ENCODE measurements at regions not wholly inside any gene's neighbourhood (a gene's known extent, or its start where the extent isn't known, plus 50 kb on each side); places are given as distances from the start of the nearest gene placed in this dataset.

- TF ChIP-seq CTCF (IDR thresholded peaks at IDR 0.05) (no peak), POLR2AphosphoS5 (IDR thresholded peaks at IDR 0.05; ENCODE audit: low read depth, low read length) (no peak), TCF7L2 (IDR thresholded peaks at IDR 0.05; ENCODE audit: low read depth, low read length) (no peak)
- TF ChIP-seq, protein P1, sequence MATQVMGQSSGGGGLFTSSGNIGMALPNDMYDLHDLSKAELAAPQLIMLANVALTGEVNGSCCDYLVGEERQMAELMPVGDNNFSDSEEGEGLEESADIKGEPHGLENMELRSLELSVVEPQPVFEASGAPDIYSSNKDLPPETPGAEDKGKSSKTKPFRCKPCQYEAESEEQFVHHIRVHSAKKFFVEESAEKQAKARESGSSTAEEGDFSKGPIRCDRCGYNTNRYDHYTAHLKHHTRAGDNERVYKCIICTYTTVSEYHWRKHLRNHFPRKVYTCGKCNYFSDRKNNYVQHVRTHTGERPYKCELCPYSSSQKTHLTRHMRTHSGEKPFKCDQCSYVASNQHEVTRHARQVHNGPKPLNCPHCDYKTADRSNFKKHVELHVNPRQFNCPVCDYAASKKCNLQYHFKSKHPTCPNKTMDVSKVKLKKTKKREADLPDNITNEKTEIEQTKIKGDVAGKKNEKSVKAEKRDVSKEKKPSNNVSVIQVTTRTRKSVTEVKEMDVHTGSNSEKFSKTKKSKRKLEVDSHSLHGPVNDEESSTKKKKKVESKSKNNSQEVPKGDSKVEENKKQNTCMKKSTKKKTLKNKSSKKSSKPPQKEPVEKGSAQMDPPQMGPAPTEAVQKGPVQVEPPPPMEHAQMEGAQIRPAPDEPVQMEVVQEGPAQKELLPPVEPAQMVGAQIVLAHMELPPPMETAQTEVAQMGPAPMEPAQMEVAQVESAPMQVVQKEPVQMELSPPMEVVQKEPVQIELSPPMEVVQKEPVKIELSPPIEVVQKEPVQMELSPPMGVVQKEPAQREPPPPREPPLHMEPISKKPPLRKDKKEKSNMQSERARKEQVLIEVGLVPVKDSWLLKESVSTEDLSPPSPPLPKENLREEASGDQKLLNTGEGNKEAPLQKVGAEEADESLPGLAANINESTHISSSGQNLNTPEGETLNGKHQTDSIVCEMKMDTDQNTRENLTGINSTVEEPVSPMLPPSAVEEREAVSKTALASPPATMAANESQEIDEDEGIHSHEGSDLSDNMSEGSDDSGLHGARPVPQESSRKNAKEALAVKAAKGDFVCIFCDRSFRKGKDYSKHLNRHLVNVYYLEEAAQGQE (IDR thresholded peaks at IDR 0.05; ENCODE audit: insufficient read depth in 1 of 2, low read depth in 2 of 2, low read length in 1 of 2): no peak
Measured at GRCh38 chr5:57671371-57671770, 188.8 kb upstream of the ACTBL2 start.

All from Panc1 (cell line).